ENCODE measurements at regions not wholly inside any gene's neighbourhood (a gene's known extent, or its start where the extent isn't known, plus 50 kb on each side); places are given as distances from the start of the nearest gene placed in this dataset.

DNA sequence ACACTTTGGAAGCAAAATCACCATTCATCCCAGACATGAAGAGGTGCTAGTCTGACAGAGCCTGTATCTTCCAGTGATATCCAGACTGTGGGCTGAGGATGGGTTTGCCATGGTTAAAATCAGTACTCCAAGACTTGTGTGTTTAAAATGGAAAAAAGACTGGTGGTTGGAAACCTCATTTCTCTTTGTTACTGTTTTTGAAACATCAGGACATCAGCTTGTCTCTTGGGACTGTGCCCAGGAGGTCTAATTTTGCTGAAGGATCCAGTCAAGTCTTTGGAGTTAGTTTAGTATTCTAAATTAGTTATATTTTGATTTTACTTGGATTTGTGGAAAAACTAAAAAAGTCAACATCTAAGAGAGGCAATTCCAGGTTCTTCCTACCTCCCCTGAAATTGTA lies 578.4 kb downstream of the PLCL1 start:
- Mint-ChIP-seq H3K9me3 (no peaks in the 10 kb centered on the region), H3K27ac (no peak overlapping the region), H3K4me1 (ENCODE audit: low read depth) (no peaks in the 10 kb centered on the region), H3K36me3 (no peaks in the 10 kb centered on the region), H3K27me3 (peaks cover 23% of the 10 kb centered on the region), H3K4me3 (no peak overlapping the region)
- DNase-seq, result no peak
- ChIA-PET CTCF (no interaction called here), POLR2A (no interaction called here)
- intact Hi-C loops (cut with micrococcal nuclease), result no loop called here

DNA sequence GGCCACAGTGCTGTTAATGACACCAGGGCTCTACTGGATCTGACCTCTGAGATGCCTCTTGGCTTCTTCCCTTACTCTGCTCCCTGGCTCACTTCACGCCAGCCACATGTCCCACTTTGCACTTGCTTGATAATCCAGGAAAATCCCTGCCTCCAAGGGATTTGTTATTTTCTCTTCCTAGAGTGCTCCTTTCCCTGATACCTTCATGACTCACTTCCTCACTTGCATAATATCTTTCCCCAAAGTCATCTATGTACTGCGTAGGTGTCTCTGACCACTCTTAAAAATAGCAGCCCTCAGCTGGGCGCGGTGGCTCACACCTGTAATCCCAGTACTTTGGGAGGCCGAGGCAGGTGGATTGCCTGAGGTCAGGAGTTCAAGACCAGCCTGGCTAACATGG lies 572.3 kb downstream of the PLCL1 start:
- DNase-seq, result no peak
- Mint-ChIP-seq H3K36me3 (no peaks in the 10 kb centered on the region), H3K4me1 (ENCODE audit: low read depth) (peaks cover 7% of the 10 kb centered on the region), H3K27ac (no peak overlapping the region), H3K4me3 (no peak overlapping the region), H3K9me3 (no peaks in the 10 kb centered on the region), H3K27me3 (peaks cover 34% of the 10 kb centered on the region)
- intact Hi-C loops (cut with micrococcal nuclease), result no loop called here
- POLR2A ChIA-PET, result no interaction called here
- CTCF ChIA-PET, result no interaction called here

DNA sequence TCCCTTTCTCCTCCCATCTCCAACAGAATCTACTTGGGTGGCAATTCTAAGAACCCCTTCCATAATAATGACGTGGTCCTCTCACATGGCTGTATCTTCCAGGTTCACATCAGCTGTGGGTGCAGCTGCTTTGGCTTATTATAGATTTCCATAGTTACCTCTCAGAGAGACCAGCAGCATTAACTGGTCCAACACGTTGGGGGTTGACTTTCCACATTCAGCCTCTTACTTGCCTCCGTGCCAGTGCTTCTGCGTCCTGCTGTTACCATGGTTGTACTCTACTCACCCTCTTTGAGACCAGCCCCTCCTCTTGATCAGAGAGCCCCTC lies 570.7 kb downstream of the PLCL1 start:
- no peak for DNase-seq
- peaks cover 33% of the 10 kb centered on the region for H3K27me3 Mint-ChIP-seq
- no peak overlapping the region for H3K4me3 Mint-ChIP-seq
- intact Hi-C loops (cut with micrococcal nuclease), result no loop called here
- no peaks in the 10 kb centered on the region for H3K9me3 Mint-ChIP-seq
- peaks cover 9% of the 10 kb centered on the region for H3K4me1 Mint-ChIP-seq (ENCODE audit: low read depth)
- ChIA-PET CTCF (interaction anchor here (0.7 to 1.4 kb wide), 9 partner anchors 9 to 1114 kb away, joined by 3 to 7 read pairs (median 4); no protein-coding TSS in a partner anchor), POLR2A (no interaction called here)
- no peaks in the 10 kb centered on the region for H3K36me3 Mint-ChIP-seq
- H3K27ac Mint-ChIP-seq, result no peak overlapping the region

DNA sequence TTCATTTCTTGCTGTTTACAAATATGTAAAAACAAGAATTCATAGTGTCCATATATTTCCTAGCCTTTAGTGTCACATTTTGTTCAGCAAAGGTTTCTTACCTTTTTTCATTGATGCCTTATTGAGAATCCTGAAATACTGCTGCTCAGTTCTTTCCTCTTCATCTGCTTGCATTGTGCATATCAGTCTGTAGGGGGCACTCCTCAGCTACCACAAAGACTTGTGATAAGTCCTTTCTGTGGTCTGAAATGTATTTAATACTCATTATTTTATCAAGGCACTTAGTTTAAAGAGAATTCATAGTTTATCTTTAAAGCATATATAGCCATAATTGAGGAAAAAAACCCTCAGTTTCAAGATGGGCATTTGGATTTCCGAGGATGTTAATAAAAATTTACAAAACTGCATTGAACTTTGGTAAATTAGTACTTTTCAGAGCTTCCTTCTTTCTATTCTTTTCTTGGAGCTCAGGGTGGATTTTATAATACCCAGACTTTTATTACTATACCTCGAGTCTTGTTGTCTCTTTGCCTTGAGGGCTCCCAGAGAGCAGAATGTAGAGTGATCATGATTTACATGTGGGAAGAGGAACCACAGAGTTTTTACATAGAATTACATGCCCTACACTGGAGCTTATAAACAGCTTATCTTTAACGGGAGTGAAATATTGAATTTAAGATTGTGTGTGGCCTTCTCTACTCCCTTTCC lies 570.1 kb downstream of the PLCL1 start:
- H3K4me3 Mint-ChIP-seq, result no peak overlapping the region

DNA sequence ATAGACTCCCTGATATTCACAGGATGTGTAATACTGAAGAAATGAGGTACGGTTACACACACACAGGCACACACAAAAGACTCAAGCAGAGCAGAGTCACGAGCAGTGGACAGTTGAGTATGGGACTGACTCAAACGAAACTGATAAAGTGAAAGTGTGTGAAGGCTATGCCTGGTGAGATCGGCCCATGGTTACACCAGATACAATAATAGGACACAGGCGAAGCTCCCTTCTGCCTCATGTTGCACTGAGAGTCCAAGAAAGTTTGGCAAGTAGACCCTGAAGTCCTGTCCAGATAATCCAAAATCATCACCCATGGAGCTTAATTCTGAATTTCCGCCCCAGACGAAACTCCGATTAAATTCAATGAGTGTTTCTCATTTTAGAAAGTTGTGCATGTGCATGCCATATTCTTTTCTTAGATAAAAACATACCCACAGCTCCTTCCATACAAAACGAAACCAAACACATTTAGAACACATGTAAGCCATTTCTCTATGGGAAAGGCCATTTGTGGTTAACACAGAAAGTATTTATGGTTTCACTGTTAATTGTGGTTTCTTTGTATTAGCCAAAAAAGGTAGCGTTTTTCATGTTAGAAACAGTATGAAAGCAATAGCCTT lies 567.6 kb downstream of the PLCL1 start:
- Mint-ChIP-seq H3K9me3 (no peaks in the 10 kb centered on the region), H3K27me3 (peaks cover 29% of the 10 kb centered on the region), H3K36me3 (no peaks in the 10 kb centered on the region), H3K27ac (no peak overlapping the region), H3K4me3 (no peak overlapping the region), H3K4me1 (ENCODE audit: low read depth) (peaks cover 9% of the 10 kb centered on the region)
- POLR2A ChIA-PET, result no interaction called here
- intact Hi-C loops (cut with micrococcal nuclease), result loop anchor here (5.0 kb wide), 2 partner anchors 1085 to 1115 kb away; partner anchors contain the start of gene SATB2
- CTCF ChIA-PET, result no interaction called here
- DNase-seq, result no peak

More for the DNA sequence above, 570.1 kb downstream of the PLCL1 start:
- Mint-ChIP-seq H3K27ac (no peak overlapping the region), H3K36me3 (no peaks in the 10 kb centered on the region), H3K9me3 (no peaks in the 10 kb centered on the region), H3K27me3 (peaks cover 32% of the 10 kb centered on the region), H3K4me1 (ENCODE audit: low read depth) (peaks cover 9% of the 10 kb centered on the region)
- ChIA-PET CTCF (interaction anchor here (0.7 to 1.4 kb wide), 9 partner anchors 9 to 1114 kb away, joined by 3 to 7 read pairs (median 4); no protein-coding TSS in a partner anchor), POLR2A (no interaction called here)
- DNase-seq, result peak; percentile 35
- intact Hi-C loops (cut with micrococcal nuclease), result loop anchor here (5.0 kb wide), 2 partner anchors 1083 to 1113 kb away; partner anchors contain the start of gene SATB2

DNA sequence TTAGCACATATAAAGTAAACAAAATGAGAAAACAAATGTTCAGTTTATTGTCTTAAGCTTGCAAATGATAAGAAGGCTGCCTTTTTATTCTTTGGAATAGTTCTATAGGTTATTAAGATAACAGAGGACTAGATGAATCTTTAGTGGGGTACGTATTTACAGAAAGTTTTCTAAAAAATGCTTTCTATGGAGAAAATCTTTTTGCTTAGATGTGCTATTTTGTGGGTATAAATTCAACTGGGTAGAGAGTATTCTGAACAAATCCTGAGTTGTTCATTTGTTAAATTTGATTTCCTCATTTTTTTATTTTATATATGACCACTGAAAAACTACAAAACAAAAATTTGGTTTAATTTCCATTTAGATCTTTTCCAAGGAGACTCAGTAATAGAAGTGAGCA lies 566.9 kb downstream of the PLCL1 start:
- no peak for DNase-seq
- Mint-ChIP-seq H3K27ac (no peak overlapping the region), H3K27me3 (peaks cover 23% of the 10 kb centered on the region), H3K36me3 (no peaks in the 10 kb centered on the region), H3K4me1 (ENCODE audit: low read depth) (peaks cover 9% of the 10 kb centered on the region), H3K9me3 (no peaks in the 10 kb centered on the region), H3K4me3 (no peak overlapping the region)
- ChIA-PET POLR2A (no interaction called here), CTCF (no interaction called here)
- intact Hi-C loops (cut with micrococcal nuclease), result loop anchor here (5.0 kb wide), 2 partner anchors 1086 to 1116 kb away; partner anchors contain the start of gene SATB2

DNA sequence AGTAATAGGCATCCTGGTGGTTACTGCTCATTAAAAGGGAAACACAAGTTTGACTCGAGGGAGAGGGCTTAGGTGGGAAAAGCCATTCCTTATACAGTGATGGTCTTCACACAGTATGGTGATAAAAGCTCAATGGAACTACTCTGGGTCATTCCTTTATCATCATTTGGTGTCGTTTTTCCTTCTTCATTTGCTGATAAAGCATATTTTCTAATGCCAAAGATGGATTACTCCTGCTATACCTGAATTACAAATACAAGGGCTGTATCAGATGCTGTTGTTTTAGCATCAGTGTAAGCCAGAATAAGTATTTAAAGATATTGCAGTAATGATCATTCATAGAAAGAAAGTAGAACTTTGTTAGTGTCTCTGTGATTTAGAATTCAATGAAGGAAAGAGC lies 563.7 kb downstream of the PLCL1 start:
- POLR2A ChIA-PET, result no interaction called here
- no peak for DNase-seq
- intact Hi-C loops (cut with micrococcal nuclease), result no loop called here
- Mint-ChIP-seq H3K9me3 (no peaks in the 10 kb centered on the region), H3K36me3 (no peaks in the 10 kb centered on the region), H3K4me1 (ENCODE audit: low read depth) (peaks cover 9% of the 10 kb centered on the region), H3K4me3 (no peak overlapping the region), H3K27me3 (peaks cover 24% of the 10 kb centered on the region), H3K27ac (no peak overlapping the region)
- CTCF ChIA-PET, result interaction anchor here (0.6 to 0.9 kb wide), 2 partner anchors 11 to 71 kb away, joined by 3 to 4 read pairs; no protein-coding TSS in a partner anchor

DNA sequence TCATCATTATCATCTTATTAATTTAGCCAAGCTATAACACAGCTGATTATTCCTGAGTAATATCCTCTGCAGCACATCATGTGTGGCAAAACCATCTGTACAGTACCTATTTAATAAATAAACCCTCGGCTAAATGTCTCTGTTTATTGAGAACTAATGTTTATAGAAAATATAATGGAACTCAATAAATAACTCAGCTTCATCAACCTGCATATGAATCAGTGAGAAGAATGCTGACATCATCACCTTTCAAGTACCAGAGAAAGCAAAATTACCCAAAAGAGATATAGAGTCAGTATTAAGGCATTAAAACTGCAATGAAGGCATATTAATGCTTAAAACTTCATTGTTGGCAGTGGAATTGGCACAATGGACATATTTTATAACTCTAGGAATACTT lies 558.3 kb downstream of the PLCL1 start:
- DNase-seq, result no peak
- no peaks in the 10 kb centered on the region for H3K9me3 Mint-ChIP-seq
- intact Hi-C loops (cut with micrococcal nuclease), result no loop called here
- CTCF ChIA-PET, result interaction anchor here (0.8 kb wide), 1 partner anchor 12 kb away, joined by 4 read pairs; no protein-coding TSS in a partner anchor
- H3K36me3 Mint-ChIP-seq, result no peaks in the 10 kb centered on the region
- H3K27me3 Mint-ChIP-seq, result peaks cover 23% of the 10 kb centered on the region
- no peak overlapping the region for H3K4me3 Mint-ChIP-seq
- no peak overlapping the region for H3K27ac Mint-ChIP-seq
- no peaks in the 10 kb centered on the region for H3K4me1 Mint-ChIP-seq (ENCODE audit: low read depth)
- POLR2A ChIA-PET, result no interaction called here

DNA sequence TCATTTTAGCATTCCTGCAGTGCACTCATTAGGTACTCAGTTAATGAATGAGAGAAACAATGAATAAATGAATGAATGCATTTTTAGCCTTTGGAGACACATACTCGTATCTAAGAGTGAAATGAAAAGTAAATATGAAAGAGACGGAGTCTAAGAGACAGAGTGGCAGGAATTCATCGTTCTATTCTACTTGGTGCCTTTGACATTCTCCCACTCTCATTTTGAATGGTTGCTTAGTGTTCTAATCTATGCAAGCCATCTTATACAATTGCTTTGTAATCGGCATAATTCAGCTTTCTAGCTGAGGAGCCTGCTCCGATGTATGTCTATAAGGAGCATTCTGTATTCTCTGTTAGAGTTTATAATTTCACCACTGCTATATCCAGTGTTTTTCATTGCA lies 554.9 kb downstream of the PLCL1 start:
- ChIA-PET CTCF (no interaction called here), POLR2A (no interaction called here)
- intact Hi-C loops (cut with micrococcal nuclease), result no loop called here
- H3K4me3 Mint-ChIP-seq, result no peak overlapping the region
- peaks cover 29% of the 10 kb centered on the region for H3K27me3 Mint-ChIP-seq
- H3K36me3 Mint-ChIP-seq, result no peaks in the 10 kb centered on the region
- H3K9me3 Mint-ChIP-seq, result no peaks in the 10 kb centered on the region
- no peaks in the 10 kb centered on the region for H3K4me1 Mint-ChIP-seq (ENCODE audit: low read depth)
- no peak for DNase-seq
- H3K27ac Mint-ChIP-seq, result no peak overlapping the region

DNA sequence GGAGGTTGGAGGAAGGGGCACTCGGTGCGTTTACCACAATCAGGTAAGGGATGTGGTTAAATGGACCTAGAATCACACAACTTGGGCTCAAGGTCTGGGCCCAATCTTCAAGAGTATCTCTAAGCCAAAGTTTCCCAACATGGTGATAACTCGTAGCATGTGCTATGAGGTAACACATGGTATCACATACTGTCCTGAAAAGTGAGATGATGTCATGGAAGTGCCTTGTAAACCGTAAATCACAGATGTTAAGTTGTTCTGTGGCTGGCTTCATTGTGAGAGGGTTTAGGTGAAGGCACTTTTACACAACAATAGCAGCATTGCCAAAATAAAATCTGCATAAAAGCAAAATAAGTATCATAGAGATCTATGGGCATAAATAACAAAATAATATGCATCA lies 551.8 kb downstream of the PLCL1 start:
- intact Hi-C loops (cut with micrococcal nuclease), result no loop called here
- H3K36me3 Mint-ChIP-seq, result no peaks in the 10 kb centered on the region
- no peak for DNase-seq
- no peaks in the 10 kb centered on the region for H3K9me3 Mint-ChIP-seq
- ChIA-PET CTCF (interaction anchor here (1.5 kb wide), 1 partner anchor 12 kb away, joined by 3 read pairs; no protein-coding TSS in a partner anchor), POLR2A (no interaction called here)
- peaks cover 30% of the 10 kb centered on the region for H3K27me3 Mint-ChIP-seq
- no peak overlapping the region for H3K27ac Mint-ChIP-seq
- H3K4me1 Mint-ChIP-seq (ENCODE audit: low read depth), result no peaks in the 10 kb centered on the region
- H3K4me3 Mint-ChIP-seq, result no peak overlapping the region

DNA sequence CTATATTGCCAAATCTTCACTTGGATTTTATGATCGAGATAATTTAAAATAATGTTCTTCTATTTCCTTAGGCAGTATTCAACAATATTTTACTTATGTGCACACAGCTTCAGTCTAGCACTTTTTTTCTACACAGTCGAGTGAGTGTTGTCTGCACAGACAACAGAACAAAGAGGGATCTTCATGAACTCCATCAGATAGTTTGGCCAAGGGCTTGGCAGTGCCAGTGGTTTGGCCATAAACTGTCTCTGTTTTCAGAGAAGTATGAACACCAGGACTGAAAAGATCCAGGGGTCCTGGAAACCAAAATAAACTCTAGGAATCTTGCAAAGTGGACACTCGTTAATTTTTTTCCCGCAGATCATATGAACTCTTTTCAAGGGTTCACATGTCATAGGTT lies 547.3 kb downstream of the PLCL1 start:
- intact Hi-C loops (cut with micrococcal nuclease), result no loop called here
- Mint-ChIP-seq H3K4me3 (no peak overlapping the region), H3K36me3 (no peaks in the 10 kb centered on the region), H3K9me3 (no peaks in the 10 kb centered on the region), H3K27me3 (peaks cover 14% of the 10 kb centered on the region), H3K27ac (no peak overlapping the region), H3K4me1 (ENCODE audit: low read depth) (no peaks in the 10 kb centered on the region)
- POLR2A ChIA-PET, result no interaction called here
- no peak for DNase-seq
- CTCF ChIA-PET, result no interaction called here

DNA sequence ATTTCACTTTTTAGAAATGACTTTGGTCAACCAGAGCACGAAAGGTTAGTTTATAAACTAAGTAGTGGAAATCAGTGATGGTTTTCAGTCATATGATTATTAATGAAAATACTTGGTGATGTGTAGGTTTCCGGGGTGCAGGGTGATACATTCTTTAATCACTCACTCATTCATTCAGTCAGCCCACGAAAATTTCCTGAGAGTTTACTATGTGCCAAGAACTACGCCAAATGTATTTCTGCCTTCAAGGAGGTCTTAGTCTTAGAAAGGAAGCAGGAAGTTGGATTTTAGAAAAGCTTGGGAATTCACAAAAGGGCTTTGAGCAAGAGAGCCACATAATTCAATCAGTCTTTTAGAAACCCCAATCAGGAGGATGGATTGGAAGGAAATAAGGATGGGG lies 543.6 kb downstream of the PLCL1 start:
- POLR2A ChIA-PET, result no interaction called here
- H3K36me3 Mint-ChIP-seq, result no peaks in the 10 kb centered on the region
- intact Hi-C loops (cut with micrococcal nuclease), result no loop called here

DNA sequence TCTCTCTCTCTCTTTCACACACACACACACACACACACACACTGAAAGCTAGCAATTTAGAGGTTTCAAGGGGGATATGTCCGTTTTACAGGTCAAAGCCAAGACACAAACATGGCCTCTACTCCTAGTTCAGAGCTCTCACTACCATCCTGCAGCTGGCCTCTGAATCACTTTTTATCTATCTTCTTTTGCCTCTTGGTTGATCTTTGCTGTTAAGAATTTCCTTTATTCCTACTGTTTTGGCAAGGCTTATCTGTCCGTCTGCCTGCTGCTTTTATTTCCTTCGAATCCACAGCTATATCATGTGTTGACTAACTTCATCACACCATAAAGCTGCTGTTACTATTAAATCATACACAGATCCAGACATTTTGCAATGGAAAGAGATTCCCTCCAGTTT lies 543.0 kb downstream of the PLCL1 start:
- POLR2A ChIA-PET, result no interaction called here
- Mint-ChIP-seq H3K27me3 (peaks cover 13% of the 10 kb centered on the region), H3K9me3 (no peaks in the 10 kb centered on the region), H3K27ac (no peak overlapping the region), H3K36me3 (no peaks in the 10 kb centered on the region), H3K4me3 (no peak overlapping the region), H3K4me1 (ENCODE audit: low read depth) (no peaks in the 10 kb centered on the region)
- CTCF ChIA-PET, result interaction anchor here (1.3 kb wide), 1 partner anchor 50 kb away, joined by 3 read pairs; no protein-coding TSS in a partner anchor
- intact Hi-C loops (cut with micrococcal nuclease), result no loop called here
- no peak for DNase-seq

More for the DNA sequence above, 543.6 kb downstream of the PLCL1 start:
- H3K4me1 Mint-ChIP-seq (ENCODE audit: low read depth), result no peaks in the 10 kb centered on the region
- H3K9me3 Mint-ChIP-seq, result no peaks in the 10 kb centered on the region
- no peak for DNase-seq
- no peak overlapping the region for H3K27ac Mint-ChIP-seq
- H3K4me3 Mint-ChIP-seq, result no peak overlapping the region
- CTCF ChIA-PET, result interaction anchor here (1.3 kb wide), 1 partner anchor 51 kb away, joined by 3 read pairs; no protein-coding TSS in a partner anchor
- H3K27me3 Mint-ChIP-seq, result peaks cover 13% of the 10 kb centered on the region
